Gastrocnemius medialis (tissue), 4 donors: ENCODE measurements at regions not wholly inside any gene's neighbourhood (a gene's known extent, or its start where the extent isn't known, plus 50 kb on each side); places are given as distances from the start of the nearest gene placed in this dataset.

Experiments used
- ATAC-seq, 2 donors: fragments of 150-250 bp; one replicate each; pipeline ENCODE4 v1.9.1; 2016
- DNase-seq, 2 donors: peaks; one replicate each; pipeline ENCODE4 v3.0.0-alpha.2; 2019
- H3K27ac ChIP-seq, 4 donors: fragments of 200-600 bp; sonication (generic); 1 replicate in 1 of 4; 2 replicates in 3 of 4; pipeline ENCODE4 v1.5.1; 2016 to 2018; ENCODE audit warnings: mild to moderate bottlenecking in 2 of 4, moderate library complexity in 1 of 4
- H3K27me3 ChIP-seq, 3 donors: fragments of 200-600 bp; sonication (generic) in 2 of 3; 1 replicate in 1 of 3; 2 replicates in 2 of 3; pipeline versions ENCODE4 v1.5.1 to v1.6.0; 2016 to 2019; ENCODE audit warnings: mild to moderate bottlenecking in 1 of 3, moderate library complexity in 1 of 3
- H3K36me3 ChIP-seq, 2 donors: fragments of 200-600 bp; sonication (generic) in 1 of 2; one replicate each; pipeline ENCODE4 v1.5.1; 2017 to 2018
- H3K4me1 ChIP-seq, 2 donors: fragments of 200-600 bp; sonication (generic) in 1 of 2; one replicate each; pipeline ENCODE4 v1.5.1; 2016 to 2017; ENCODE audit warnings: mild to moderate bottlenecking in 2 of 2
- H3K4me3 ChIP-seq, 4 donors: fragments of 200-600 bp; sonication (generic) in 3 of 4; 1 replicate in 1 of 4; 2 replicates in 3 of 4; pipeline ENCODE4 v1.5.1; 2016 to 2019; ENCODE audit warnings: mild to moderate bottlenecking in 2 of 4
- H3K9me3 ChIP-seq, 3 donors: fragments of 200-600 bp; sonication (generic) in 2 of 3; 1 replicate in 1 of 3; 2 replicates in 2 of 3; pipeline ENCODE4 v1.5.1; 2016 to 2019
- POLR2A ChIP-seq, 2 donors: fragments of 450-650 bp; IDR thresholded peaks; one replicate each; pipeline ENCODE4 v1.6.1; 2017; ENCODE audit warnings: antibody characterized with exemption in 2 of 2, mild to moderate bottlenecking in 2 of 2, moderate library complexity in 2 of 2
- in situ Hi-C, 4 donors: fragments of 200-750 bp; cut with MboI; loops; one replicate each; pipeline versions ENCODE4 v1.15.0 to v1.8.0; 2017; ENCODE audit warnings: low sequenced_read_pairs in 4 of 4
- intact Hi-C: fragments of 100-400 bp; cut with DNase I; formaldehyde crosslinking; loops from one replicate; pipeline ENCODE4 v1.15.1; 2023; ENCODE audit warnings: low total_unique reads
- TF ChIP-seq, protein P1 (sequence below), 5 experiments: fragments of 450-650 bp in 3 of 5; fragments of 200-600 bp in 2 of 5; sonication (generic) in 2 of 5; IDR thresholded peaks in 4 of 5; conservative IDR thresholded peaks in 1 of 5; 1 replicate in 4 of 5; 2 replicates in 1 of 5; pipeline ENCODE4 v1.5.1; 2016 to 2019; ENCODE audit warnings: antibody characterized with exemption in 5 of 5, mild to moderate bottlenecking in 3 of 5, moderate library complexity in 3 of 5

DNA sequence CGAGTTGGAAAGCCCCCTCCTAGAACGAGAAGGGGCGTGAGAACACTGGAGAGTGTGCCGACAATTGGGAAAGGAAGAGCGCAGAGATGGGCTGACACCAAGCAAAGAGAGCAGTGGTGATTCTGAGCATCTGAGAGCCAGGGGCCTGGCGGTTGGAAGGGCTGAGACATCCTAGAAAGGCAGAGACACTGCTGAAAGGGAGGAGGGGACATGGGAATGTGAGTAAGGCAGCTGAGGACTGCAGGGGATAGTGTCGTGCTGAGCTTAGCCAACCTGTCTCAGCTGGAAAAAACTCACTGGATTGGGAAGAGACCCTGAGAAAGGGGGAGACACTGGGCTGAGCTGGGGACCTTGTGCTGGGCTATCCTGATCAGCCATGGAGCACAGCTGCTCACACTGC, 58.1 kb upstream of the SLC6A6 start:
- TF ChIP-seq, protein P1, sequence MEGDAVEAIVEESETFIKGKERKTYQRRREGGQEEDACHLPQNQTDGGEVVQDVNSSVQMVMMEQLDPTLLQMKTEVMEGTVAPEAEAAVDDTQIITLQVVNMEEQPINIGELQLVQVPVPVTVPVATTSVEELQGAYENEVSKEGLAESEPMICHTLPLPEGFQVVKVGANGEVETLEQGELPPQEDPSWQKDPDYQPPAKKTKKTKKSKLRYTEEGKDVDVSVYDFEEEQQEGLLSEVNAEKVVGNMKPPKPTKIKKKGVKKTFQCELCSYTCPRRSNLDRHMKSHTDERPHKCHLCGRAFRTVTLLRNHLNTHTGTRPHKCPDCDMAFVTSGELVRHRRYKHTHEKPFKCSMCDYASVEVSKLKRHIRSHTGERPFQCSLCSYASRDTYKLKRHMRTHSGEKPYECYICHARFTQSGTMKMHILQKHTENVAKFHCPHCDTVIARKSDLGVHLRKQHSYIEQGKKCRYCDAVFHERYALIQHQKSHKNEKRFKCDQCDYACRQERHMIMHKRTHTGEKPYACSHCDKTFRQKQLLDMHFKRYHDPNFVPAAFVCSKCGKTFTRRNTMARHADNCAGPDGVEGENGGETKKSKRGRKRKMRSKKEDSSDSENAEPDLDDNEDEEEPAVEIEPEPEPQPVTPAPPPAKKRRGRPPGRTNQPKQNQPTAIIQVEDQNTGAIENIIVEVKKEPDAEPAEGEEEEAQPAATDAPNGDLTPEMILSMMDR (IDR thresholded peaks at IDR 0.05 in 4 of 5, conservative IDR thresholded peaks at IDR 0.05 in 1 of 5): no peak
- no peak for TF ChIP-seq POLR2A (IDR thresholded peaks at IDR 0.05)
- intact Hi-C loops (no loop called here), in situ Hi-C loops (no loop called here)
- Histone ChIP-seq H3K27ac (no peak overlapping the region), H3K4me1 (no peaks in the 10 kb centered on the region), H3K27me3 (peaks cover 0 to 4% (median 0%) of the 10 kb centered on the region in 3 donors), H3K4me3 (no peak overlapping the region), H3K9me3 (no peaks in the 10 kb centered on the region), H3K36me3 (no peaks in the 10 kb centered on the region)
- no peak for DNase-seq
- ATAC-seq: no peak

DNA sequence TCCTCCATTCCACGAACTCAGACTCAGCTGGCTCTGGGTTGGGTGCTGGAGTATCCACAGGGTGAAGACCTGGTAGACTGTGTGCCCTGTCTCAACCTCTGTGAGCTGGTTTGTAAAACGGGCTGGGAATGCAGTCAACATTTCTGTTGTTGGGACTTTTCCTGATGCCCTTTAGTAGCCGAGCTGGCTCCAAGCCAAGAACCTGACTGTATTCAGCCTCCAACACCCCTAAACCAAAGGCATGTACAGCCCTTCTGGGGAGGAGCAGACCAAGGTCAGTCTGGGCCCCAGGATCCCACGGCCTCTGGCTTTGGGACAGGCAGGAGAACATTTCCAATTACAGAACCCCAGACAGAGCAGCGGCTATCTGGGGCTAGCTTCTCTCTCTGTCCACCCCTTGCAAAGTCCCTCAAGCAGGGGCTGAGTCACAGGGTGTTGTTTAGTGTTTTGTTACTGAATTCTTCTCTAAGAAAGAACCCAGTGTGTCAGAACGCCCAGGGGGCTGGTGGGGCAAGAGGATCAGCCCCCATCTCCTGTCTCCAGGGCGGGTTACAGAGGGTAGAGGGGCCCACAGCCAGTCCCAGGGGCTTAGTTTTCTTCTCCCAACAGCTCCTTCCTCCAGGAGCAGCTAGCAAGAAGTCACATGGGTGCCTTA, 56.8 kb upstream of the SLC6A6 start:
- no peak for DNase-seq
- intact Hi-C loops: no loop called here
- peak in 1 of 2 donors; percentile 8 for ATAC-seq
- Histone ChIP-seq H3K27me3 (peaks cover 0 to 4% (median 0%) of the 10 kb centered on the region in 3 donors), H3K9me3 (no peaks in the 10 kb centered on the region), H3K27ac (no peak overlapping the region), H3K36me3 (no peaks in the 10 kb centered on the region), H3K4me1 (no peaks in the 10 kb centered on the region), H3K4me3 (no peak overlapping the region)
- in situ Hi-C loops: no loop called here
- TF ChIP-seq, protein P1 (IDR thresholded peaks at IDR 0.05 in 4 of 5, conservative IDR thresholded peaks at IDR 0.05 in 1 of 5): no peak
- no peak for TF ChIP-seq POLR2A (IDR thresholded peaks at IDR 0.05)

DNA sequence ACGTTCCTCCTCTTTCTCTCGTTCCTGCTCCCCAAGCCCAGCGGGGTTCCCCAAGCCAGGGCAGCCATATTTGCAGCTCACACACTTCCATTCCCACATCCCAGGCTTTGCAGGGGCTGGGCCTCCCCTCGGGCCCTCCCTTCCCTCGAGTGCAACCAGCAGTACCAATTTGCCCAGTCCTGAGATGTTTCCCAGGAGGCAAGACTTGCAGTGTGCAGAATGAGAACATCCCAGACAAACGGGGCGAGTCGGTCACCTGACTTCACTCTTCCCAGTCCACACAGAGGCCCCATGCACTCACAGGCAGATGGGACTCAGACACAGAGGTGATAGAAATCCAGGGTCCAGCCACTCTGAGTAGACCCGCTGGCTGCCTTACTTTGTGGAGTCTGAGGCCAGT, 56.2 kb upstream of the SLC6A6 start:
- intact Hi-C loops: no loop called here
- no peaks in the 10 kb centered on the region for H3K4me1 ChIP-seq
- peaks cover 0 to 4% (median 0%) of the 10 kb centered on the region in 3 donors for H3K27me3 ChIP-seq
- H3K27ac ChIP-seq: no peak overlapping the region
- ATAC-seq: no peak
- H3K9me3 ChIP-seq: no peaks in the 10 kb centered on the region
- H3K4me3 ChIP-seq: no peak overlapping the region
- in situ Hi-C loops: no loop called here
- no peak for DNase-seq
- TF ChIP-seq, protein P1 (IDR thresholded peaks at IDR 0.05 in 4 of 5, conservative IDR thresholded peaks at IDR 0.05 in 1 of 5): no peak
- TF ChIP-seq POLR2A (IDR thresholded peaks at IDR 0.05): no peak
- no peaks in the 10 kb centered on the region for H3K36me3 ChIP-seq

DNA sequence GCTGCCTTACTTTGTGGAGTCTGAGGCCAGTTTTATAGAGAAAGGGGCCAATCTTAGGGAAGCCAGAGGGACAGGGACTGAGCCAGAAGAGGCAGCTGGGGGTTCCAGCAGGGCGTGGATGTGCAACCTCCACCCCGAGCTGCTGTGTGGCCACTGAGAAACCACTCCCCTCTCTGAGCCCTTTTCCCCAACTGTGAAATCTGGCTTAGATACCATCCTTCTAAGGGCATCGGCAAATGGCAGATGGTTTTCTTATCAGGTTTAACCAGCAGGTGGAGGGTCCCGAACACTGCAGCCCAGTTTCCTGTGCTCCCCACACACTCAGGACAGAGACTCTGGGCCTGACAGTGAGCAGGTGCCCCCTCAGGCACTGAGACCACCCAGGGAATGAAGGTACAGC, 55.8 kb upstream of the SLC6A6 start:
- Histone ChIP-seq H3K27ac (no peak overlapping the region), H3K27me3 (peaks cover 0 to 4% (median 0%) of the 10 kb centered on the region in 3 donors), H3K4me3 (no peak overlapping the region), H3K9me3 (no peaks in the 10 kb centered on the region), H3K36me3 (no peaks in the 10 kb centered on the region), H3K4me1 (no peaks in the 10 kb centered on the region)
- DNase-seq (no peak), ATAC-seq (no peak)
- no peak for TF ChIP-seq POLR2A (IDR thresholded peaks at IDR 0.05)
- TF ChIP-seq, protein P1 (IDR thresholded peaks at IDR 0.05 in 4 of 5, conservative IDR thresholded peaks at IDR 0.05 in 1 of 5): no peak
- intact Hi-C loops (no loop called here), in situ Hi-C loops (no loop called here)

DNA sequence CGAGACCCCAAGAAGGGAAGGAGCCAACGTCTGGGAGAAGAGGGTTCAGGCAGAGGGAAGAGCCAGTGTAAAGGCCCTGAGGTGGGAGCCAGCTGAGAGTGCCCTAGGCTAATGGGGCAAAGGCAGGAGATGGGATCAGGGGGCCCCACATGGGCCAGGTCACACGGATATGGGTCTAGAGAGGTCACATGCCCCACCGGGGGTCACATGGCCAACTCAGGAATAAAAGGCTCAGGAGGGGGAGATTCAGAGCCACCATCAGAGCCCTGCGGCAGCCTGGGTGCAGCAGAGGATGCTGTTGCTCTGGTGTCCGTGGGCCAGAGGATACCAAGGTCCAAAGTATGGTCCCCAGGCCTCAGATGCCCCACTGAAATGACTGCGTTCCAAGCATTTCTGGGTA, 55.3 kb upstream of the SLC6A6 start:
- in situ Hi-C loops (no loop called here), intact Hi-C loops (no loop called here)
- ATAC-seq (no peak), DNase-seq (no peak)
- no peaks in the 10 kb centered on the region for H3K4me1 ChIP-seq
- TF ChIP-seq POLR2A (IDR thresholded peaks at IDR 0.05): no peak
- TF ChIP-seq, protein P1 (IDR thresholded peaks at IDR 0.05 in 4 of 5, conservative IDR thresholded peaks at IDR 0.05 in 1 of 5): no peak
- H3K9me3 ChIP-seq: no peaks in the 10 kb centered on the region
- no peak overlapping the region for H3K27ac ChIP-seq
- no peaks in the 10 kb centered on the region for H3K36me3 ChIP-seq
- H3K4me3 ChIP-seq: no peak overlapping the region
- peaks cover 0 to 4% (median 0%) of the 10 kb centered on the region in 3 donors for H3K27me3 ChIP-seq
